Midbrain (tissue), 1 donor: ENCODE measurements at regions not wholly inside any gene's neighbourhood (a gene's known extent, or its start where the extent isn't known, plus 50 kb on each side); places are given as distances from the start of the nearest gene placed in this dataset.
"Not testable (repeated sequence)": the region's sequence is repeated elsewhere in the genome, so short reads cannot be mapped to it uniquely, and the experiment has no call there.

ENCODE experiments used
- DNase-seq: peaks from one replicate; lab custom pipeline; 2025; lab: John Stamatoyannopoulos, UW

DNA sequence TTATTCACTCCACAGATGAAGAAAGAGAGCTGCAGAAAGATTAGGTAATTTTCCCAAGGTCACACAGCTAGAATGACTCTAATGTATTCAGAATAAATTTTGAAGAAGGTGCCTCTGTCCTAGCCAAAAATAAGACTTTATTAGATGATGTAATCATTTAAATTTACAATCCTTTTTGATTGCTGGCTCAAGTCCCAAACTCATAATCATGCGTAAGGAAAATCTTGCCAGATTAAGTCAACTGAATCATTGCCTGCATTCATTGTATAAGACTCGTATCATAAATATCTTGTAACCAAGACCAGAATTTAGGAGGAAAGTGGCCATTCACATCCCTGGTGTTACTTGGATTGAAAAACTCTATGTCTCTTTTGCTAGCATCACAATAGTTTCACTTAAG, 53.1 kb upstream of the STK39 start:
- no peak for DNase-seq

DNA sequence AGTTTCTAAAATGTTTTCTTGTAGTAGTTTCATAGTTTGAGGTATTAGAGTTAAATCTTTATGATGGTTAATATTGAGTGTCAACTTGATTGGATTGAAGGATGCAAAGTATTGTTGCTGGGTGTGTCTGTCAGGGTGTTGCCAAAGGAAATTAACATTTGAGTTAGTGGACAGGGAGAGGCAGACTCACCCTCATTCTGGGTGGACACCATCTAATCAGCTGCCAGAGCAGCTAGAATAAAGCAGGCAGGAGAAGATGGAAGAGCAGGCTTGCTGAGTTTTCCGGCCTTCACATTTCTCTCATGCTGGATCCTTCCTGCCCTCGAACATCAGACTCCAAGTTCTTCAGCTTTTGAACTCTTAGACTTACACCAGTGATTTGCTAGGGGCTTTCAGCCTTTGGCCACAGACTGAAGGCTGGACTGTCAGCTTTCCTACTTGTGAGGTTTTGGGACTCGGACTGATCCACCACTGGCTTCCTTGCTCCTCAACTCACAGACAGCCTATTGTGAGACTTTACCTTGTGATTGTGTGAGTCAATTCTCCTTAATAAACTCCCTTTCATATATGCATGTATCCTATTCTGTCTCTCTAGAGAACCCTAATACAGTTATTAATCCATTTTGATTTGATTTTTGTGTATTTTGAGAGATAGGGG, 56.8 kb upstream of the STK39 start:
- no peak for DNase-seq

DNA sequence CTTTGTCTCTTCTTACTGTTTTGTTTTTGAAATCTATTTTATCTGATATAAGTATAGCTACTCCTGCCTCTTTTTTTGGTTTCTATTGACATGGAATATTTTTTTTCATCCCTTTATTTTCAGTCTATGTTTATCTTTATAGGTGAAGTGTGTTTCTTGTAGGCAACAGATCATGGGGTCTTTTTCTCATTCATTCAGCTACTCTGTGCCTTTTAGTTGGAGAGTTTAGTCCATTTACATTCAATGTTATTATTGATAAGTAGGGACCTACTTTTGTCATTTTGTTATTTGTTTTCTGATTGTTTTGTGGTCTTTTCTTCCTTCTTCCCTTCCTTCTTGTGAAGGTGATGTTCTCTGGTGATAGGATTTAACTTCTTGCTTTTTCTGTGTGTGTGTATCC, 60.0 kb upstream of the STK39 start:
- no peak for DNase-seq

DNA sequence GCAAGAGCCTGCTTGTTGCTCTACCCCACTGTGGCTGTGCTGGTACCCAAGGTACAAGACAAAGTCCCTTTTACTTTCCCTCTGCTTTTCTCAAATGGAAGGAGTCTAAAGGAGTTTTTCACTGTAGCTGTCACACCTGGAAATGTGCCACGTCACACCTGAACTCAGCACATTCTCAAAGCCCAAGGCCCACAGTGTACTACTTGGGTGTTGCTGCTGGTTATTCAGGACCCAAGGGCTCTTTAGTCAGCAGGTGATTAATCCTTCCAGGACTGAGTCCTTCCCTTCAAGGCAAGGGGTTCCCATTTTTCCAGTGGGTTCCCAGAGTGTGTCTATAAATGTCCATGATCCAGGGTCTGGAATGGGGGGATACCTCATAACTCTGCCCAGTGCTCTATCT, 63.2 kb upstream of the STK39 start:
- no peak for DNase-seq

DNA sequence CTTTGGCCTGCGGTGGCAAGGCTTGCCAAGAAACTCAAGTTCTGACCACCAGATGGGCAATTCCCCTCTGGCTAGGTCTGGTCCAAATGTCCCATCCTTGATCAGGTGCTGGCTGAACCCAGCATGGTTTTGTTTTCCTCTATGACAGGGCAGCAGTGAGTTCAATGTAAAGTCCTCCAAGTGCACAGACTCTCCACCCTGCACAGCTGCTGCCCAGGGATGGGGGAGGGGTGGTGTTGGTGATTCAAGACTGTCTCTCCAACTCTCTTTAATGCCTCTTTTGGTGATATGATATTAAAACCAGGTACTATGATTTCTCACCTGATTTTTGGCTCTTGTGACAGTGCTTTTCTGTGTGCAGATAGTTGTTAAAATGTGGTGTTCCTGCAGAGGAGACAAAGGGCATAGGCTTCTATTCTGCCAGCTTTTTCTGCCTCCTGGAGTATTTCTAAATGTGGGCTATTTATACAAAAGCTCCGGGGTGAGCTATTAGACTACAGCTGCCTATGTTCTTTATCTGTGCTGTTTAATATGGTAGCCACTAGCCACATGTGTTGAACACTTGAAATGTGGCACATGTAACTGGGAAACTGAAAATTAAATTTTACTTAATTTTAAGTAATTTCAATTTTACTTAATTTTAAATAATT, 64.0 kb upstream of the STK39 start:
- no peak for DNase-seq

GRCh38 chr2:168312036-168312822, 64.8 kb upstream of the STK39 start:
- DNase-seq, result no peak

DNA sequence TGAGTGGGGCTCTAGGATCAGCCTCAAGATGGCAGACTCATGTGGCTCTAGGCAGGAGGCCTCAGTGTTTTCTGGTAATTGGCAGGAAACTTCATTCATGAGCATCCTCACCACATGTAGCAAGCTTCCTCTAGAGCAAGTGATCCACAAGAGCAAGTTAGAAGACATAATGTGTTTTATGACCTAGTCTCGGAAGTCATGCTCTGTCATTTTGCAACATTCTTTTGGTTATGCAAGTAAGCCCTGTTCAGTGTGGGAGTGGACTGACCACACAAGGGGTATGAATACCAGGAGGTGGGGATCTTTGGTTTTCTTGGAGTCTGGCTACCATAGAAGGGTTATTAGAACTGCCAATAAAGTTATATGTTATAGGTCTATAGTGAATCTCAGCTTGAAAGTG, 66.8 kb upstream of the STK39 start:
- no peak for DNase-seq

DNA sequence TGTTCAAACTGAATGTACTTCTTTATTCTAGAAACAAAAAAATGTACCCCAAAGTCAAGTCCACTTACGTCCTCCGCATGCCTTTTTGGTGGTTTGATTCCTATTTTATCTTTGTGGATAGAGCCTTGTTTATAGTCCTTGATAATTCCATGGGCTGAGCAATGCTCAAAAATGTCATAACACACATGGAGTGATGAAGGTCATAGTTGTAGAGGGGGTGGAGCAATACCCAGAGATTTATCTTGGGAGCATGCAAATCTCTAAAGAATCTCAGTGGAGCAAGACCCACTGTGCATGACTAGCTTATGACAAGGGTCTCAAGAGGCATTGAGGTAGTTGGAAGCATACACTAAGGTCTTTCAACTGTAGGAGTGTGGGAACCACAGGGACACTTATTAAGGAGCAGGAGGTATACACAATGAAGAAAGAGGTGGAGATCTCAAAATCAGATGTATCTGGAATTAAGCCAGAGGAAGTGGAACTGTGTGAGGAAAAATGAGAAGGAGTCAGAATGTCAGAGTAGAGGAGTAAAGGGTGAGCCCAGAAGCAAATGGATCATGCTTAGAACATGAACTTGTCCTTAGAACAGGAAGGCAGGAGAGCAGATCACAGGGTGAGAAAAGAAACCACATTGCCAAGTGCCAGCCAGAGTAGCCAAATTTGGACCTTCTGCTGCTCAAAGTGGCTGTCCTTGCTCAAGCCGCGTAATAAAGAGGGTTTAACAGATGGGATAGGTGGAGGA, 68.1 kb upstream of the STK39 start:
- no peak for DNase-seq

- no peak for DNase-seq
Measured at GRCh38 chr2:168316073-168316440, 68.7 kb upstream of the STK39 start.

GRCh38 chr2:168317282-168317681, 69.9 kb upstream of the STK39 start:
- DNase-seq, result no peak

DNA sequence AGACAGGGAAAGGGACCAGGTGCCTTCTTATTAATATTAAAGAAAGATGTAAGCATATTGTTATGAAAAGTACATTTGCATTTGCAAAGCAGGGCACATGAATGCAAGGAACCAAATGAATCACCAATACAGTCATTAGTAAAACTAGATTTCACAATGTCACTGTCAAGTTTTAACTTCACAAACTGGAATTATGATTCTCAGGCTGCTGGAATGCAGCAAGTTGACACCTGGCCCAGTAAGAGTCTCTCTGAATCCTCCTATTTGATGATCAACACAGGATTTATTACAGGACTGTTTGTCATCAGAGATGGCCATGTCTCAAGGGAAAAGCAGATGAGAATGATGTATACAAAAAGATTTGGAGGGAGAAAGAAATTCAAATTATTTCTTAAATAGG, 72.9 kb upstream of the STK39 start:
- DNase-seq, result no peak

GRCh38 chr2:168322325-168323007, 75.1 kb upstream of the STK39 start:
- no peak for DNase-seq

DNA sequence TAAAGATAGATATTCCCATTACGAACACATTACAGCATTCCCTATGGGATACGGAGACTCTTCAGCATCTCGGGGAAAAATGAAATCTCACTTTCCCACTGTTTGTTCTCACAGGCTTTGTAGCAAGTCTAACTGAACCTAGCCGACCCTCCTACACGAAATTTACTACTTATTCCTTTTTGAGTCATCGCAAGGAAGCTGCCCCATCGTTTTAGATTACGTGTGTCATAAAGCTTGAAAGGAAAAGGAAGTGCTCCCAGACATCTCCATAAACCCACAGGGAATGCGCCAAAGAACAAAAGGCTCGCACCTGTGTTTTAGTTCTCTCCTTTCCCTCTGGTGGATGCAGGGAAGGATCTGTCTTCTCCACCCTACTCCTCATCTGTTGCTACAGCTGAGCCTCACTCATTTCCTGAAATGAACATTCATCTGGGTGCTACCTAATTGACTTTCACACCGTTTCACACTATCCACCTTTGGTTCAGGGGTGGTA, 76.2 kb upstream of the STK39 start:
- DNase-seq, result no peak

DNA sequence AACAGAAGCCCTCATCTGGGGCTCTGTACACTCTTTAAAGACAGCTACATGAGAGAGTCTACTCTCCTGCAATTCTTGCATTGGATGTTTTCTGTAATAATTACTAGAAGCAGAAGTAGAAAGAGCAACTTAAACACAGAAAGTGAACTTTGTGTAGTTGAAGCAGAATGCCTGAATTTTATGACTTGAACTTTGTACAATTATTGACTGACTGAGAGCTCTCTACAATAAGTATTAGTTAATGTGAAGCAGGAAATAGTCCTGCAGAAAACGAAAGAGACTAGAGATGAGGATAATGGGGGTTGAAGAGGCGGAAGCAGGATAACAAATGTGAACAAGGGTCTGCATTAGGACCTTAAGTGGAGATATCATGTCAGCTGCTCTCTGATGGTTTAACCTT, 79.2 kb upstream of the STK39 start:
- DNase-seq, result no peak

DNA sequence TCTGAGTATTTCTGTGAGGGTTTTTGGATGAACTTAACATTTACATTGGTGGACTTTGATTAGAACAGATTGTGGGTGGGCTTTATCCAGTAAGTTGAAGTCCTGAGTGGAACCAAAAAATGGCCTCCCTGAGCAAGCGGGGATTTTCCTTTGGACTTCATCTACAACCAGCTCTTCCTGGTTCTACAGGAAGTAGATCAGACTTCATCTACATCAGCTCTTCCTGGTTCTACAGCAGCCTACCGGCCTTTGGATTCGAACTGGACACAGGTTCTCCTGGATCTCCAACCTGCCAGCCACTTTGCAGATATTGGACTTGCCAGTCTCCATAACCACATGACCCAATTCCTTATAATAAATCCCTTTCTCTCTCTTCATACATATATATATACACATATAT, 79.9 kb upstream of the STK39 start:
- DNase-seq, result no peak

GRCh38 chr2:168328421-168328820, 81.0 kb upstream of the STK39 start:
- DNase-seq, result no peak

- DNase-seq, result no peak
Measured at GRCh38 chr2:168330624-168331423, 83.4 kb upstream of the STK39 start.

DNA sequence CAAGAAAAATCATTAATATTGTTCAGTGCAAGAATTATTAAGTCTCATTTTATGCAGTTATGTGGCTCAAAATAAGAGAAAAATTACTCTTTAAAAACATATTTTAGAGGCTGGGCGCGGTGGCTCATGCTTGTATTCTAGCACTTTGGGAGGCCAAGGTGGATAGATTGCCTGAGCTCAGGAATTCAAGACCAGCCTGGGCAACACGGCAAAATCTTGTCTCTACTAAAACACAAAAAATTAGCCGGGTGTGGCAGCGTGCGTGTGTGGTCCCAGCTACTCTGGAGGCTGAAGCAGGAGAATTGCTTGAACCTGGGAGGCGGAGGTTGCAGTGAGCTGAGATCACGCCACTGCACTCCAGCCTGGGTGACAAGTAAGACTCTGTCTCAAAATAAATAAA, 87.9 kb upstream of the STK39 start:
- DNase-seq, result not testable (repeated sequence)

GRCh38 chr2:168336786-168337388, 89.5 kb upstream of the STK39 start:
- no peak for DNase-seq

DNA sequence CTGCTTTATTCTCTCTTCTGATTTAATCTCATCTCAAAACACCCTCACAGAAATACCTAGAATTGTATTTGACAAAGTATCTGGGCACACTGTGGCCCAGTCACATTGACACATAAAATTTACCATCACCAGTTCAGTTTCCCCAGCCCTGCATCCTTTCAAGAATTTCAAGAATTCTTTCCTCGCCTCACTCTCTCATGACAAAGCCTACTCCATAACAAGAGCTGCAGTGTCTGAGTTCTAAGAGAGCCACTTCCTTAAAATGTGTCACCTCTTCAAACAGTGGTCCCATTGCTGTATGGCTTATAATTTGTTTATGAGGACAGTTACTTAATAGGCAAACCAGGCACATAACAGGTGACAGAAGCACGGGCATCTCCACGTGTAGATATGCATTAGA, 90.9 kb upstream of the STK39 start:
- DNase-seq, result no peak
